ENCODE measurements at regions not wholly inside any gene's neighbourhood (a gene's known extent, or its start where the extent isn't known, plus 50 kb on each side); places are given as distances from the start of the nearest gene placed in this dataset.
A peak's percentile ranks its signal among the peaks of the same experiment; 100 is the strongest.

GRCh38 chr5:82924226-82925060, 152.8 kb downstream of the TMEM167A start:
- no peak for DNase-seq (ENCODE audit: low spot score)
- Histone ChIP-seq H3K36me3 (ENCODE audit: control insufficient read depth in 4 of 4, insufficient read depth in 3 of 4, low read depth in 1 of 4, low read length in 3 of 4) (no peaks in the 10 kb centered on the region), H3K9ac (ENCODE audit: low read depth in 1 of 2, low read length in 2 of 2) (no peak overlapping the region), H3K4me3 (ENCODE audit: low read depth in 1 of 3, low read length in 3 of 3) (no peak overlapping the region), H3K4me1 (ENCODE audit: control insufficient read depth in 4 of 4, insufficient read depth in 4 of 4, low read length in 3 of 4) (no peaks in the 10 kb centered on the region), H3K9me3 (ENCODE audit: control insufficient read depth in 4 of 4, low read length in 3 of 4) (no peaks in the 10 kb centered on the region), H3K27ac (ENCODE audit: low read depth in 1 of 2, low read length in 2 of 2) (no peak overlapping the region), H3K27me3 (ENCODE audit: control insufficient read depth in 4 of 4, insufficient read depth in 4 of 4, low read length in 3 of 4) (peaks cover 0 to 3% (median 0%) of the 10 kb centered on the region in 4 donors)
- TF ChIP-seq EGR1 (IDR thresholded peaks at IDR 0.05; ENCODE audit: low read depth in 2 of 2) (no peak), RXRA (IDR thresholded peaks at IDR 0.05) (no peak), NR2F2 (IDR thresholded peaks at IDR 0.05) (peak; percentile 24), FOXA1 (IDR thresholded peaks at IDR 0.05) (no peak), ATF3 (IDR thresholded peaks at IDR 0.05) (no peak)
- 32% methylated on average over 5 of the region's 5 CpGs for WGBS

GRCh38 chr5:82922086-82922734, 155.0 kb downstream of the TMEM167A start:
- no peak for DNase-seq (ENCODE audit: low spot score)
- H3K4me3 ChIP-seq (ENCODE audit: low read depth in 1 of 3, low read length in 3 of 3), result no peak overlapping the region
- TF ChIP-seq HNF4A (conservative IDR thresholded peaks at IDR 0.05) (no peak), TAF1 (conservative IDR thresholded peaks at IDR 0.05) (no peak), FOXA1 (IDR thresholded peaks at IDR 0.05) (no peak), JUND (IDR thresholded peaks at IDR 0.05) (no peak), REST (IDR thresholded peaks at IDR 0.05) (no peak), ZBTB33 (IDR thresholded peaks at IDR 0.05) (no peak), RXRA (IDR thresholded peaks at IDR 0.05) (no peak), NR2F2 (IDR thresholded peaks at IDR 0.05) (no peak), YY1 (IDR thresholded peaks at IDR 0.05) (no peak)
- H3K9me3 ChIP-seq (ENCODE audit: control insufficient read depth in 4 of 4, low read length in 3 of 4), result no peaks in the 10 kb centered on the region
- H3K4me1 ChIP-seq (ENCODE audit: control insufficient read depth in 4 of 4, insufficient read depth in 4 of 4, low read length in 3 of 4), result no peaks in the 10 kb centered on the region
- WGBS, result 73% methylated on average over 10 of the region's 10 CpGs
- H3K36me3 ChIP-seq (ENCODE audit: control insufficient read depth in 4 of 4, insufficient read depth in 3 of 4, low read depth in 1 of 4, low read length in 3 of 4), result no peaks in the 10 kb centered on the region
- no peak overlapping the region for H3K27ac ChIP-seq (ENCODE audit: low read depth in 1 of 2, low read length in 2 of 2)
- H3K27me3 ChIP-seq (ENCODE audit: control insufficient read depth in 4 of 4, insufficient read depth in 4 of 4, low read length in 3 of 4), result peaks cover 0 to 3% (median 0%) of the 10 kb centered on the region in 4 donors
- no peak overlapping the region for H3K9ac ChIP-seq (ENCODE audit: low read depth in 1 of 2, low read length in 2 of 2)
